ENCODE measurements at regions not wholly inside any gene's neighbourhood (a gene's known extent, or its start where the extent isn't known, plus 50 kb on each side); places are given as distances from the start of the nearest gene placed in this dataset.

DNA sequence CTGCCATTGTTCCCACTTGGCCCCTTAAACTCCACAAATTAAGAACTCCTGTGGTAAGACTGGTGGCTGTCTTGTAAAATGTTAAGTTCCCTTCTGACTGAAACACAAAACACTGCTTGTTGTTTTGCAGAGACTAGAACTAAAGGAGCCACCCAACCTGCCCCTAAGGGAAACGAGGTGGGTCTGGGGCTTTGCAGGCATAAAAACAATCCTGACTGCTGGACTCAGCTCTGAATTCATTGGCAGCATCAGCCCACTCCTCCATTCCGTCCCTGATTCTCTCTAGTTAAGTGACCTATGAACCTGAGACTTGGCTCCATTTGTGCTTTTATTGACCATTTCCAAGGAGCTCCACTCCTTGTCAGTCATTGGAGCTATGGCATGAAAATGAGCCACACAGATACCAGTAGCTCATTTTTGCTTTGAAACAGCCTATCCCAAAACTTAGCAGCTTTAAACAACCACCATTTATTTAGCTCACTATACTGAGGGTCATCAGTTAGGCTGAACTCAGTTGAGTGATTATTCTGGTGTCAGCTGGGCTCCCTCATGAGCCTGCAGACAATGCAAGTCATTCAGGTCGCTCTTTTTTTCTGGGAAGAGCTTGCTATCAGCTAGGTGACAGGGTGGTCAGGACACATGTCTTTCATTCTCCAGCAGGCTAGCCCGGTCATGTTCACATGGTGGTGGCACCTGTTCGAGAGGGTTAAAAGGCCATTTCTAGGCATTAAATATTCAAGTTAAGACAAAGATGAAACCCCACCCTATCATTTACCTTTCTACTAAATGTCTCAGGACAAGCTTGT lies 175.1 kb upstream of the CTNNB1 start:
- no peaks in the 10 kb centered on the region for H3K4me1 ChIP-seq (ENCODE audit: control insufficient read depth, insufficient read depth, low read length)
- H3K4me3 ChIP-seq (ENCODE audit: low read depth, low read length): no peak overlapping the region
- DNase-seq (ENCODE audit: low read depth in 4 of 6, low spot score in 6 of 6): no peak
- H3K27ac ChIP-seq (ENCODE audit: low read depth, low read length): no peak overlapping the region
- H3K27me3 ChIP-seq (ENCODE audit: control insufficient read depth, insufficient read depth, low read length): no peaks in the 10 kb centered on the region
- no peaks in the 10 kb centered on the region for H3K36me3 ChIP-seq (ENCODE audit: control insufficient read depth, insufficient read depth, low read length)
- H3K9me3 ChIP-seq (ENCODE audit: control insufficient read depth, insufficient read depth, low read length): no peaks in the 10 kb centered on the region
- 57% methylated on average over 3 of the region's 5 CpGs for WGBS (ENCODE audit: insufficient coverage)

DNA sequence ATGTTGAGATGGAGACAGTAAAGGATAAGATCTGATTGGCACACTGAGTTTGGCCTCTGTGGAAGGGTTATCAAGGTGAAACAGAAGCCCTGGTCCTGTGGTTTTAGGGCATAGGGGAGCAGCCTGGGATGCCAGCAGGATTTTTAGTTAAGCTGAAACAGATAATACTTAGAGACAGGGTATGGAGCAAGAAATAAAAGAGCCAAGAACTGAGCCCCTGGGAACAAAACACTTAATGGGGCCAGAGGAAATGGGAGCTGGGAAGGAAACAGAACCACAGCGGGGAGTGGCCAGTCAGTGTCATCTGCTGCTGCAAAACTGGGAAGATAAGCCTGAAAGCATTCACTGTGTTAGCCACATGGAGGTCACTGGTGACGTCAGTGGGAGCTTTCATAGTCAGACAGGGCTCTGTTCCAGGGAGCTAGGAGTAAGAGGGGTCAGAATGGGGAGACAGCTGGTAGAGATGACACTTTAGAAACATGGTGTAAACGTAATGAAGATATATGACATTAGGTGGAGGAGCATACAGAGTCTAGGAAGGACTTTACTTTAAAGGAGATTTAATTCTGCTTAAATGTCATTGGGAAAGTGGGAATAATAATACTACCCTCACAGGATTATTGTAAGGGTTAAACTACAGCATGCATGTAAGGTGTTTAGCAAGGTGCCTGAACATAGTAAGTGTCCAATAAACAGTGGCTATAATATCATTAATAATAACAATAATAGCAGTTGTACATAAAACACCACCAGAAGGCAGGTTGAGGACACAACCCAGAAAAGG lies 172.7 kb upstream of the CTNNB1 start:
- no peaks in the 10 kb centered on the region for H3K36me3 ChIP-seq (ENCODE audit: control insufficient read depth, insufficient read depth, low read length)

DNA sequence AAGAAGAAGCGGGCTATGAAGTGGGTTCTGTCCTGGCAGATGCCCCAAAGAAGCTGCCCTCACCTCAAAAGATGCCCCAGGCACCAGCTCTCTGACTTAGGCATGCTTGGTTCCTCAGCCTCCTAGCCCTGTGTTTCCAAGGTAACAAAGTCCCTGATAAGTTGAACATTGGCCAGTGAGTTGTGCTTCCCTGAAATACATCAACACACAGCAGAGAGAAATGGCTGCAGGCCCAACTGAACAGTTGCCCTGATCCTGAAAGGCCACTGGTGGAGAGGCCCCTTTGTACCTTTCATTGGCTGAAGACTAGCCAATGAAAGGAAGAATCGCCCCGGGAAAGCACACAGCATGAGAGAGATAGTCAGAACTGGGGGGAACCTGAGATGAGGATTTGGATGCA lies 169.9 kb upstream of the CTNNB1 start:
- Histone ChIP-seq H3K27ac (ENCODE audit: low read depth, low read length) (no peak overlapping the region), H3K36me3 (ENCODE audit: control insufficient read depth, insufficient read depth, low read length) (no peaks in the 10 kb centered on the region), H3K4me1 (ENCODE audit: control insufficient read depth, insufficient read depth, low read length) (peaks cover 4% of the 10 kb centered on the region), H3K9me3 (ENCODE audit: control insufficient read depth, insufficient read depth, low read length) (no peaks in the 10 kb centered on the region), H3K4me3 (ENCODE audit: low read depth, low read length) (no peak overlapping the region), H3K27me3 (ENCODE audit: control insufficient read depth, insufficient read depth, low read length) (no peaks in the 10 kb centered on the region)
- WGBS (ENCODE audit: insufficient coverage): 68% methylated on average over 2 of the region's 3 CpGs
- DNase-seq (ENCODE audit: low read depth in 4 of 6, low spot score in 6 of 6): no peak

More for the DNA sequence above, 172.7 kb upstream of the CTNNB1 start:
- Histone ChIP-seq H3K27ac (ENCODE audit: low read depth, low read length) (peak overlapping the region; percentile 8), H3K27me3 (ENCODE audit: control insufficient read depth, insufficient read depth, low read length) (no peaks in the 10 kb centered on the region), H3K9me3 (ENCODE audit: control insufficient read depth, insufficient read depth, low read length) (no peaks in the 10 kb centered on the region), H3K4me3 (ENCODE audit: low read depth, low read length) (no peak overlapping the region), H3K4me1 (ENCODE audit: control insufficient read depth, insufficient read depth, low read length) (peaks cover 4% of the 10 kb centered on the region)
- WGBS (ENCODE audit: insufficient coverage): 43% methylated on average over 2 of the region's 3 CpGs
- peak; percentile 10 to 73 (median 22) for DNase-seq (ENCODE audit: low read depth in 4 of 6, low spot score in 6 of 6)

DNA sequence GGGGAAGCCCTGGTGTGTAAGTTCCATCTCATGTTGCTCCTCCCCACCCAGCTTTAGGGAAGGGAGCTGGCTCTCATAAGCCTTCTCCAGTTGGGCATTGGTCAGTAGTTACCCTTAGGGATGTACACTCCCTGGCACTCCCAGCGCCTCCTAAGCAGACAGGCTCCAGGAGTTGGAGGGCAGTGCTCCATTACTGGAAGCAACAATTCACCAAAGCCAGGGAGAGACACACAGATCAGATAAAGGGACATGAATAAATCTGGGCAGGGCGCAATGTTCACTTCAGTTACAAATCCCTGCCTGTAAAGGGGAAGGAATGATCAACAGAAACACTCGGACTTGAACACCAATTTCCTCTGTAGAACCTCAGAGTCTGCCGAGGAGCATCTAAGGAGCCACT lies 169.1 kb upstream of the CTNNB1 start:
- H3K27me3 ChIP-seq (ENCODE audit: control insufficient read depth, insufficient read depth, low read length): no peaks in the 10 kb centered on the region
- no peaks in the 10 kb centered on the region for H3K9me3 ChIP-seq (ENCODE audit: control insufficient read depth, insufficient read depth, low read length)
- WGBS (ENCODE audit: insufficient coverage): 92% methylated on average over 4 of the region's 4 CpGs
- H3K27ac ChIP-seq (ENCODE audit: low read depth, low read length): no peak overlapping the region
- no peak overlapping the region for H3K4me3 ChIP-seq (ENCODE audit: low read depth, low read length)
- H3K4me1 ChIP-seq (ENCODE audit: control insufficient read depth, insufficient read depth, low read length): peaks cover 4% of the 10 kb centered on the region
- no peaks in the 10 kb centered on the region for H3K36me3 ChIP-seq (ENCODE audit: control insufficient read depth, insufficient read depth, low read length)
- no peak for DNase-seq (ENCODE audit: low read depth in 4 of 6, low spot score in 6 of 6)

GRCh38 chr3:41031401-41031800 lies 167.9 kb upstream of the CTNNB1 start:
- H3K27ac ChIP-seq (ENCODE audit: low read depth, low read length): no peak overlapping the region

GRCh38 chr3:41033956-41034519 lies 165.3 kb upstream of the CTNNB1 start:
- H3K36me3 ChIP-seq (ENCODE audit: control insufficient read depth, insufficient read depth, low read length): no peaks in the 10 kb centered on the region
- WGBS (ENCODE audit: insufficient coverage): 86% methylated on average over 2 of the region's 3 CpGs
- DNase-seq (ENCODE audit: low read depth in 4 of 6, low spot score in 6 of 6): no peak
- no peaks in the 10 kb centered on the region for H3K27me3 ChIP-seq (ENCODE audit: control insufficient read depth, insufficient read depth, low read length)
- H3K4me3 ChIP-seq (ENCODE audit: low read depth, low read length): no peak overlapping the region
- peaks cover 4% of the 10 kb centered on the region for H3K4me1 ChIP-seq (ENCODE audit: control insufficient read depth, insufficient read depth, low read length)
- H3K9me3 ChIP-seq (ENCODE audit: control insufficient read depth, insufficient read depth, low read length): no peaks in the 10 kb centered on the region
- no peak overlapping the region for H3K27ac ChIP-seq (ENCODE audit: low read depth, low read length)

More at GRCh38 chr3:41031401-41031800, 167.9 kb upstream of the CTNNB1 start:
- Histone ChIP-seq H3K36me3 (ENCODE audit: control insufficient read depth, insufficient read depth, low read length) (no peaks in the 10 kb centered on the region), H3K9me3 (ENCODE audit: control insufficient read depth, insufficient read depth, low read length) (no peaks in the 10 kb centered on the region), H3K4me3 (ENCODE audit: low read depth, low read length) (no peak overlapping the region), H3K4me1 (ENCODE audit: control insufficient read depth, insufficient read depth, low read length) (peaks cover 4% of the 10 kb centered on the region), H3K27me3 (ENCODE audit: control insufficient read depth, insufficient read depth, low read length) (no peaks in the 10 kb centered on the region)
- no CpG with 5 or more reads among the region's 2 CpGs for WGBS (ENCODE audit: insufficient coverage)
- DNase-seq (ENCODE audit: low read depth in 4 of 6, low spot score in 6 of 6): no peak

GRCh38 chr3:41035456-41036022 lies 163.8 kb upstream of the CTNNB1 start:
- Histone ChIP-seq H3K36me3 (ENCODE audit: control insufficient read depth, insufficient read depth, low read length) (no peaks in the 10 kb centered on the region), H3K27me3 (ENCODE audit: control insufficient read depth, insufficient read depth, low read length) (no peaks in the 10 kb centered on the region), H3K27ac (ENCODE audit: low read depth, low read length) (no peak overlapping the region), H3K4me1 (ENCODE audit: control insufficient read depth, insufficient read depth, low read length) (peaks cover 3% of the 10 kb centered on the region), H3K9me3 (ENCODE audit: control insufficient read depth, insufficient read depth, low read length) (no peaks in the 10 kb centered on the region), H3K4me3 (ENCODE audit: low read depth, low read length) (no peak overlapping the region)
- DNase-seq (ENCODE audit: low read depth in 4 of 6, low spot score in 6 of 6): peak in 1 of 6 donors; percentile 19
- 60% methylated on average over 1 of the region's 2 CpGs for WGBS (ENCODE audit: insufficient coverage)

DNA sequence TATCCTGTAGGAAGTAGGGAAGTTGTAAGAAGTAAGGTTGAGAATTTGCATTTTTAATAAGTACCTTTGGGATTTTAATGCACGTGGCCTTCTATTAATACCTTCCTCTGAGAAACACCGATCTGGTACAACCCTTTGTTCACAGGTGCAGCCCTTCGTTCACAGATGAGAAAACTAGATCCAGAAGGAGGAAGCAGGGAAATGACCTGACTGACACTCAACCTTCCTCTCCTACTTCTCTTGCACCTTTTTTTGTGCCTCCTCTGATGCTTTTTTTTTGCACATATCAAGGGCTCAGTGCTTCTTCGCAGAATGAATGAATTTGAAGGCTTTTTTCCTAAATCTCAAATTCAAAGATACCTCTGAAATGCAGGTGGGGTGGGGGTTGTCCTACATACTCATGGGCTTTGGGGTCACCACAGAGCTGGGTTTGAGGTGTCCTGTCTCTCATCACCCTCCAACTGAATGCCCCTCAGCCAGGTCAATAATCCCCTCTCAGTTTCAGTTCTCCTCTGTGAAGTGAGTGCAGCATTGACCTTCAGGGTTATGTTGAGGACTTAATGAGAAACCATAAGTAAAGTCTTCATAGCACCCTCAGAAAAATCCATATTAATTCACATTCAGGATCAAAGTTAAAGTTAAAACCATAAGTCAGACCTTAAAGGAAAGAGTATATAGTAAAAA lies 161.5 kb upstream of the CTNNB1 start:
- 100% methylated on average over 1 of the region's 4 CpGs for WGBS (ENCODE audit: insufficient coverage)
- no peak overlapping the region for H3K4me3 ChIP-seq (ENCODE audit: low read depth, low read length)
- H3K27me3 ChIP-seq (ENCODE audit: control insufficient read depth, insufficient read depth, low read length): no peaks in the 10 kb centered on the region
- no peaks in the 10 kb centered on the region for H3K4me1 ChIP-seq (ENCODE audit: control insufficient read depth, insufficient read depth, low read length)
- DNase-seq (ENCODE audit: low read depth in 4 of 6, low spot score in 6 of 6): no peak
- H3K9me3 ChIP-seq (ENCODE audit: control insufficient read depth, insufficient read depth, low read length): no peaks in the 10 kb centered on the region
- H3K27ac ChIP-seq (ENCODE audit: low read depth, low read length): no peak overlapping the region
- no peaks in the 10 kb centered on the region for H3K36me3 ChIP-seq (ENCODE audit: control insufficient read depth, insufficient read depth, low read length)

DNA sequence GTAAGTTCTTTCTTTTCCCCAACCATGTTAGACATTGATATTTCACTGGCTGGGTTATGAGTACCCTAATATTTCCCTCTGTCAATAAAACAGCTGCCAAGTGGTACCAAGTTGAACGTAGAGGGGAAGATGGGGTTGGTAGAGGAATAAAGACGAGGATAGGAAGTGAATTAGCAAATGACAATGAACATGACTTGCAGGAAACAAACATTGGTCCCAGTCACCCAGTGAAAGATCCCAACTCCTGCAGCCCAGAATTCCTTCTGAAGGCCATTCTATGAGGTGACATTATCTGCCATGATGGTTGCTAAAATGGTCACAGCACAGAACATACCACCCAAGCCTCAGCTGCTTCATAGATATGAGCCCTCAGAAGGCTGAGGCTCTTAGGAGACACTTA lies 159.0 kb upstream of the CTNNB1 start:
- Histone ChIP-seq H3K36me3 (ENCODE audit: control insufficient read depth, insufficient read depth, low read length) (no peaks in the 10 kb centered on the region), H3K27me3 (ENCODE audit: control insufficient read depth, insufficient read depth, low read length) (no peaks in the 10 kb centered on the region), H3K4me3 (ENCODE audit: low read depth, low read length) (no peak overlapping the region), H3K9me3 (ENCODE audit: control insufficient read depth, insufficient read depth, low read length) (no peaks in the 10 kb centered on the region), H3K4me1 (ENCODE audit: control insufficient read depth, insufficient read depth, low read length) (no peaks in the 10 kb centered on the region), H3K27ac (ENCODE audit: low read depth, low read length) (no peak overlapping the region)
- 78% methylated on average over 1 of the region's 2 CpGs for WGBS (ENCODE audit: insufficient coverage)
- no peak for DNase-seq (ENCODE audit: low read depth in 4 of 6, low spot score in 6 of 6)

Measured in spinal cord (tissue), 9 donors.